Stomach (tissue), 4 donors: ENCODE measurements at regions not wholly inside any gene's neighbourhood (a gene's known extent, or its start where the extent isn't known, plus 50 kb on each side); places are given as distances from the start of the nearest gene placed in this dataset.

Experiments used
- POLR2A ChIP-seq, 4 donors: fragments of 450-650 bp; IDR thresholded peaks; one replicate each; pipeline ENCODE4 v1.6.1; 2016; ENCODE audit warnings: antibody characterized with exemption in 4 of 4, control low read depth in 2 of 4, mild to moderate bottlenecking in 1 of 4, moderate library complexity in 1 of 4
- POLR2AphosphoS5 ChIP-seq, 3 donors: sonication (generic); formaldehyde crosslinking; IDR thresholded peaks; one replicate each; pipeline ENCODE4 v1.6.1; 2016; ENCODE audit warnings: antibody characterized with exemption in 3 of 3

- no peak for TF ChIP-seq POLR2A (IDR thresholded peaks at IDR 0.05)
- no peak for TF ChIP-seq POLR2AphosphoS5 (IDR thresholded peaks at IDR 0.05)
Measured at GRCh38 chr9:86771420-86771819, 175.9 kb downstream of the GAS1 start.
